Gastrocnemius medialis (tissue), 4 donors: ENCODE measurements at regions not wholly inside any gene's neighbourhood (a gene's known extent, or its start where the extent isn't known, plus 50 kb on each side); places are given as distances from the start of the nearest gene placed in this dataset.

Experiments
- ATAC-seq, 2 donors: fragments of 150-250 bp; one replicate each; pipeline ENCODE4 v1.9.1; 2016
- DNase-seq, 2 donors: peaks; one replicate each; pipeline ENCODE4 v3.0.0-alpha.2; 2019
- H3K27ac ChIP-seq, 4 donors: fragments of 200-600 bp; sonication (generic); 1 replicate in 1 of 4; 2 replicates in 3 of 4; pipeline ENCODE4 v1.5.1; 2016 to 2018; ENCODE audit warnings: mild to moderate bottlenecking in 2 of 4, moderate library complexity in 1 of 4
- H3K27me3 ChIP-seq, 3 donors: fragments of 200-600 bp; sonication (generic) in 2 of 3; 1 replicate in 1 of 3; 2 replicates in 2 of 3; pipeline versions ENCODE4 v1.5.1 to v1.6.0; 2016 to 2019; ENCODE audit warnings: mild to moderate bottlenecking in 1 of 3, moderate library complexity in 1 of 3
- H3K36me3 ChIP-seq, 2 donors: fragments of 200-600 bp; sonication (generic) in 1 of 2; one replicate each; pipeline ENCODE4 v1.5.1; 2017 to 2018
- H3K4me1 ChIP-seq, 2 donors: fragments of 200-600 bp; sonication (generic) in 1 of 2; one replicate each; pipeline ENCODE4 v1.5.1; 2016 to 2017; ENCODE audit warnings: mild to moderate bottlenecking in 2 of 2
- H3K4me3 ChIP-seq, 4 donors: fragments of 200-600 bp; sonication (generic) in 3 of 4; 1 replicate in 1 of 4; 2 replicates in 3 of 4; pipeline ENCODE4 v1.5.1; 2016 to 2019; ENCODE audit warnings: mild to moderate bottlenecking in 2 of 4
- H3K9me3 ChIP-seq, 3 donors: fragments of 200-600 bp; sonication (generic) in 2 of 3; 1 replicate in 1 of 3; 2 replicates in 2 of 3; pipeline ENCODE4 v1.5.1; 2016 to 2019
- POLR2A ChIP-seq, 2 donors: fragments of 450-650 bp; IDR thresholded peaks; one replicate each; pipeline ENCODE4 v1.6.1; 2017; ENCODE audit warnings: antibody characterized with exemption in 2 of 2, mild to moderate bottlenecking in 2 of 2, moderate library complexity in 2 of 2
- in situ Hi-C, 4 donors: fragments of 200-750 bp; cut with MboI; loops; one replicate each; pipeline versions ENCODE4 v1.15.0 to v1.8.0; 2017; ENCODE audit warnings: low sequenced_read_pairs in 4 of 4
- intact Hi-C: fragments of 100-400 bp; cut with DNase I; formaldehyde crosslinking; loops from one replicate; pipeline ENCODE4 v1.15.1; 2023; ENCODE audit warnings: low total_unique reads
- TF ChIP-seq, protein P1 (sequence below), 5 experiments: fragments of 450-650 bp in 3 of 5; fragments of 200-600 bp in 2 of 5; sonication (generic) in 2 of 5; IDR thresholded peaks in 4 of 5; conservative IDR thresholded peaks in 1 of 5; 1 replicate in 4 of 5; 2 replicates in 1 of 5; pipeline ENCODE4 v1.5.1; 2016 to 2019; ENCODE audit warnings: antibody characterized with exemption in 5 of 5, mild to moderate bottlenecking in 3 of 5, moderate library complexity in 3 of 5

DNA sequence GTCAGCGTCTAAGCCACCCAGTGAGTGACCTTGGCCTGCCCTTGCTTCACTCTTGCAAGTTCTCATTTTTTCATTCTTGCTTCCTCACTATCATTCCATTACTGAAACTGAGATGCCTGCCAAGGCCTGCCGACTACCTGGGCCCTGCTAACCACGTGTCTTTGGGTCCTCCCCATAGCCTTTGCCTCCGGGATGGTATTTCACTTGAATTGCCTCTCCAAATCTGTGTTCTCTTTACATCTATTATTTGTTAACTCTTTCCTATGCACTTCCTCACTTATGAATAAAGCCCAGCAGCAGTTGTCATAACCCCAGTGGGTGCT is 234.6 kb downstream of the SNX10 start:
- Histone ChIP-seq H3K4me1 (no peaks in the 10 kb centered on the region), H3K36me3 (no peaks in the 10 kb centered on the region), H3K27ac (no peak overlapping the region), H3K27me3 (no peaks in the 10 kb centered on the region), H3K4me3 (no peak overlapping the region), H3K9me3 (no peaks in the 10 kb centered on the region)
- ATAC-seq (no peak), DNase-seq (no peak)
- TF ChIP-seq, protein P1, sequence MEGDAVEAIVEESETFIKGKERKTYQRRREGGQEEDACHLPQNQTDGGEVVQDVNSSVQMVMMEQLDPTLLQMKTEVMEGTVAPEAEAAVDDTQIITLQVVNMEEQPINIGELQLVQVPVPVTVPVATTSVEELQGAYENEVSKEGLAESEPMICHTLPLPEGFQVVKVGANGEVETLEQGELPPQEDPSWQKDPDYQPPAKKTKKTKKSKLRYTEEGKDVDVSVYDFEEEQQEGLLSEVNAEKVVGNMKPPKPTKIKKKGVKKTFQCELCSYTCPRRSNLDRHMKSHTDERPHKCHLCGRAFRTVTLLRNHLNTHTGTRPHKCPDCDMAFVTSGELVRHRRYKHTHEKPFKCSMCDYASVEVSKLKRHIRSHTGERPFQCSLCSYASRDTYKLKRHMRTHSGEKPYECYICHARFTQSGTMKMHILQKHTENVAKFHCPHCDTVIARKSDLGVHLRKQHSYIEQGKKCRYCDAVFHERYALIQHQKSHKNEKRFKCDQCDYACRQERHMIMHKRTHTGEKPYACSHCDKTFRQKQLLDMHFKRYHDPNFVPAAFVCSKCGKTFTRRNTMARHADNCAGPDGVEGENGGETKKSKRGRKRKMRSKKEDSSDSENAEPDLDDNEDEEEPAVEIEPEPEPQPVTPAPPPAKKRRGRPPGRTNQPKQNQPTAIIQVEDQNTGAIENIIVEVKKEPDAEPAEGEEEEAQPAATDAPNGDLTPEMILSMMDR (IDR thresholded peaks at IDR 0.05 in 4 of 5, conservative IDR thresholded peaks at IDR 0.05 in 1 of 5): no peak
- no peak for TF ChIP-seq POLR2A (IDR thresholded peaks at IDR 0.05)
- in situ Hi-C loops (no loop called here), intact Hi-C loops (no loop called here)

DNA sequence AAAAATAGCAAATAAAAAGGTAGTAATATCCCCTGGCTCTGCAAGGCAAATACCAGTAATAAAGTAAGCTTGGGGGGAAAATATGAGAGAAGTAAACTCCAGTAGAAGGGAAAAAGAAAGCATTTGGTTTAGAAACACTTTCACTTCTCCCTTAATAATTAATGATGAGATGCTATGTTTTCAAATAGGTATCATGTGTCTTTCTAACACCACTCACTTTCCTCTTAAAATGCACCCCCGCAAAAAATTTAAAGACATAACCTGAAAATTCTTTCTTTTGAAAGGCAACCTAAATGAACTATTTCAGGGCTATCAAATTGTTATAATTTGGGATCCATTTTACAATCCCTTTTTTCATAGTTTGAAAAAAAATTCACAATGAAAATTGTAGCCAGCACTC is 240.3 kb downstream of the SNX10 start:
- ATAC-seq: no peak
- H3K4me3 ChIP-seq: no peak overlapping the region
- in situ Hi-C loops: no loop called here
- no peak for DNase-seq
- H3K9me3 ChIP-seq: no peaks in the 10 kb centered on the region
- intact Hi-C loops: no loop called here
- H3K27ac ChIP-seq: no peak overlapping the region
- peaks cover 0 to 2% (median 0%) of the 10 kb centered on the region in 3 donors for H3K27me3 ChIP-seq
- no peaks in the 10 kb centered on the region for H3K4me1 ChIP-seq
- TF ChIP-seq, protein P1 (IDR thresholded peaks at IDR 0.05 in 4 of 5, conservative IDR thresholded peaks at IDR 0.05 in 1 of 5): no peak
- TF ChIP-seq POLR2A (IDR thresholded peaks at IDR 0.05): no peak
- no peaks in the 10 kb centered on the region for H3K36me3 ChIP-seq

DNA sequence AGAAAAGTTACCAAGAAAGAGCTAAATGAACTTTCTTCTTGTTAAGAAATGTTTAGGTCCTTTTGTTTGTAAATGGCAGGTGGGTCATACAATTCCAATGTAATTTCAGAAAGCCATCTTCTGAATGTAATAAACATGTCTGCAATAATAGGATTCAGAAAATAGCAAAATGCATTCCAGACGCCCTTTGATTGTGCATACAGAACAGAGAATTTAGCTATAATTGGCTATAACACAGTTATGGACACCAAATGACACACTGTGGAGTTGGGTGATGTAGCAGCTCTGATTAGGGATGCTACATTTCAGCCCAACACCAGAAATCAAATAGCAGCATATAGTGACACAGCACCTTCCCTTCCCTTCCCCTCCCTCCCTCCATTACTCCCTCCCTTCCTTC is 240.8 kb downstream of the SNX10 start:
- ATAC-seq: no peak
- TF ChIP-seq, protein P1 (IDR thresholded peaks at IDR 0.05 in 4 of 5, conservative IDR thresholded peaks at IDR 0.05 in 1 of 5): no peak
- no peak for TF ChIP-seq POLR2A (IDR thresholded peaks at IDR 0.05)
- intact Hi-C loops: no loop called here

DNA sequence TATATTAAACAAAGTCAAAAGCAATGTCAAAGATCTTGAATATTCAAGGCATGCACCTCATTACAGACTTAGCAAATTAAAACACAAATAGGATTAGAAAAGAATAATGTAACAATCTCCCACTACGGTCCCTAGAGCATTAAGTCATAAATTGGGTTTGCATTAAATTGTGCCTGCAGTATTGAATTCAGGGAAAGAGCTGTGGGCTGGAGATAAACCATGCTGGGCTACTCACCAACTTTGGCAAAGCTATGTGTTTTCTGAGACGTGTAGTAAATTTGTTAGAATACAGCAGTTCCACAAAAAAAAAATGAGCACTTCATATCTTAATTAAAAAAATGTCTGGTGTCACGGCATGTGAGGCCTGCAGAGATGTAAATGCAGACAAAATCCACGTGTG is 241.6 kb downstream of the SNX10 start:
- Histone ChIP-seq H3K27me3 (peaks cover 0 to 2% (median 0%) of the 10 kb centered on the region in 3 donors), H3K4me3 (no peak overlapping the region), H3K9me3 (no peaks in the 10 kb centered on the region), H3K4me1 (no peaks in the 10 kb centered on the region), H3K36me3 (no peaks in the 10 kb centered on the region), H3K27ac (no peak overlapping the region)
- intact Hi-C loops (no loop called here), in situ Hi-C loops (no loop called here)
- DNase-seq (no peak), ATAC-seq (no peak)
- TF ChIP-seq POLR2A (IDR thresholded peaks at IDR 0.05): no peak
- TF ChIP-seq, protein P1 (IDR thresholded peaks at IDR 0.05 in 4 of 5, conservative IDR thresholded peaks at IDR 0.05 in 1 of 5): no peak

More for the DNA sequence above, 240.8 kb downstream of the SNX10 start:
- DNase-seq: no peak
- no peaks in the 10 kb centered on the region for H3K4me1 ChIP-seq
- H3K27me3 ChIP-seq: peaks cover 0 to 2% (median 0%) of the 10 kb centered on the region in 3 donors
- H3K27ac ChIP-seq: no peak overlapping the region
- no peaks in the 10 kb centered on the region for H3K36me3 ChIP-seq
- in situ Hi-C loops: no loop called here
- no peak overlapping the region for H3K4me3 ChIP-seq
- no peaks in the 10 kb centered on the region for H3K9me3 ChIP-seq
